Skeletal muscle tissue (tissue), 3 donors: ENCODE measurements at regions not wholly inside any gene's neighbourhood (a gene's known extent, or its start where the extent isn't known, plus 50 kb on each side); places are given as distances from the start of the nearest gene placed in this dataset.

Experiments used
- H3K27ac ChIP-seq: one replicate; pipeline ENCODE4 v1.7.0; 2013; ENCODE audit warnings: mild to moderate bottlenecking, low read depth, low read length, inconsistent platforms
- H3K27me3 ChIP-seq, 3 donors: one replicate each; pipeline ENCODE4 v1.7.0; 2013; ENCODE audit warnings: low read length in 3 of 3; ENCODE audit not compliant: control insufficient read depth in 3 of 3, insufficient read depth in 3 of 3
- H3K36me3 ChIP-seq, 3 donors: one replicate each; pipeline ENCODE4 v1.7.0; 2013; ENCODE audit warnings: low read length in 3 of 3; ENCODE audit not compliant: control insufficient read depth in 3 of 3, insufficient read depth in 3 of 3
- H3K4me1 ChIP-seq, 3 donors: one replicate each; pipeline ENCODE4 v1.7.0; 2013; ENCODE audit warnings: low read length in 3 of 3, mild to moderate bottlenecking in 3 of 3; ENCODE audit not compliant: control insufficient read depth in 3 of 3, insufficient read depth in 3 of 3
- H3K4me3 ChIP-seq, 3 donors: one replicate each; pipeline ENCODE4 v1.7.0; 2013; ENCODE audit warnings: low read length in 3 of 3
- H3K9ac ChIP-seq, 3 donors: one replicate each; pipeline ENCODE4 v1.7.0; 2013; ENCODE audit warnings: low read length in 3 of 3, mild to moderate bottlenecking in 3 of 3, moderate library complexity in 2 of 3, low read depth in 1 of 3
- H3K9me3 ChIP-seq, 3 donors: one replicate each; pipeline ENCODE4 v1.7.0; 2013; ENCODE audit warnings: low read length in 3 of 3; ENCODE audit not compliant: control insufficient read depth in 3 of 3
- donor health status: Osteomylitis.

DNA sequence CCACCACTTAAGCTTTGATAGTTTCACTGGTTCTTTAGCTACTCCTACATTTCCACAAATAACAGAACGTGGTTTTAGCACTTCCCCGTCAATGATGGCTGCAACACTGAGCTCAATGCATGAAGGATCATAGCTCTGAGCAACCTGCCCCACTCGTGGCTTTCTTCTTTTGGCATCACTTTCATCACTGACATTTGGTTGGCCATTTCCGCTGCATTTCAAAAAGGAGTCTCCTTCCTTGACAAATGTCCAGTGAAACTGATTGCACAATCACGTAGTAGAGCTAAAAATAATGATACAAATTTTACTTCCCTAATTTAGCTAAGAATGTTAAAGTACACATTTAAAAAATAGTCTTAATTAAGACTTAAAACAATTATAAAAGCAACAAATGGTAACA is 205.2 kb upstream of the HDAC4 start:
- Histone ChIP-seq H3K9ac (no peak overlapping the region), H3K27me3 (peaks cover 12 to 13% (median 12%) of the 10 kb centered on the region in 3 donors), H3K4me1 (peaks cover 0 to 4% (median 2%) of the 10 kb centered on the region in 3 donors), H3K9me3 (peaks cover 0 to 5% (median 0%) of the 10 kb centered on the region in 3 donors), H3K27ac (no peak overlapping the region), H3K36me3 (no peaks in the 10 kb centered on the region), H3K4me3 (no peak overlapping the region)

DNA sequence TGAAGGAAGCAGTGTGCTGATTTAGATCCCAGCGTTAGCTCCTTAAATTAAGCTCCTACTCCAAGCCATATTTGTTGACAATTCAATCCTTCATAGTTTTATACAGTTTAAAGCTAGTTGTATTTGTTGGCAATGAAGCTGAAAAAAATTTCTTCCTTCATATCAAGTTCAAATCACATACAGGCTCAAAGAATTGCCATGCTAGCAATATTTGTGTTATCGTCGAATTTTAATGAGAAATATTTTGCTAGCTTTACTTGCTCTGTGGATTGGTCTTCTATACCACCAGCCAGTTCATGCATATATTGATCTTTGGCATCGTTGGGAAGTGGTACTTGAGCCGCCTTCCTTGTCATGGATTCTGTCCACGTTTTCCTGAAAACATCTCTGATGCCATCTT is 204.6 kb upstream of the HDAC4 start:
- Histone ChIP-seq H3K9ac (no peak overlapping the region), H3K36me3 (no peaks in the 10 kb centered on the region), H3K27me3 (peaks cover 12 to 13% (median 12%) of the 10 kb centered on the region in 3 donors), H3K4me1 (peaks cover 0 to 4% (median 2%) of the 10 kb centered on the region in 3 donors), H3K9me3 (peaks cover 0 to 5% (median 0%) of the 10 kb centered on the region in 3 donors), H3K4me3 (no peak overlapping the region), H3K27ac (no peak overlapping the region)

DNA sequence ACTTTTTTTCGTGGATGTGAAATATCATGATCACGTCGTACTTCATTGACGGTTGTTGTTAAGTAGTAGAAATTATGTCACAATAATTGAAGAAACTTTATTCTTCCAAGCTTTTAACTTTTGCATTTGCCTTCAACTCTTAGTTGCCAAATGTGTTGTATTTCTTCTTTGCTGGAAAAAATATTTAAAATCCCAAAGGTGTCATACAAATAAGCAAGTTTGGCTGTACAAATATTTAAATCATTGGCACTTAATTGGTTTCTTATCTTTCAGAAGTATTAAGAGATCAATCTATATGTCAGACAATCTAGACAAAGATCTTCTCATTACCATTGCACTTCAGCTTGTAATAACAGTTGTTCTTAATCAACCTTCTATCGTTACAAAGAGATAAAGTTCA is 204.0 kb upstream of the HDAC4 start:
- Histone ChIP-seq H3K36me3 (no peaks in the 10 kb centered on the region), H3K4me3 (no peak overlapping the region), H3K4me1 (peaks cover 0 to 4% (median 2%) of the 10 kb centered on the region in 3 donors), H3K9me3 (peaks cover 0 to 5% (median 0%) of the 10 kb centered on the region in 3 donors), H3K27me3 (peaks cover 12 to 13% (median 12%) of the 10 kb centered on the region in 3 donors), H3K27ac (no peak overlapping the region), H3K9ac (no peak overlapping the region)

DNA sequence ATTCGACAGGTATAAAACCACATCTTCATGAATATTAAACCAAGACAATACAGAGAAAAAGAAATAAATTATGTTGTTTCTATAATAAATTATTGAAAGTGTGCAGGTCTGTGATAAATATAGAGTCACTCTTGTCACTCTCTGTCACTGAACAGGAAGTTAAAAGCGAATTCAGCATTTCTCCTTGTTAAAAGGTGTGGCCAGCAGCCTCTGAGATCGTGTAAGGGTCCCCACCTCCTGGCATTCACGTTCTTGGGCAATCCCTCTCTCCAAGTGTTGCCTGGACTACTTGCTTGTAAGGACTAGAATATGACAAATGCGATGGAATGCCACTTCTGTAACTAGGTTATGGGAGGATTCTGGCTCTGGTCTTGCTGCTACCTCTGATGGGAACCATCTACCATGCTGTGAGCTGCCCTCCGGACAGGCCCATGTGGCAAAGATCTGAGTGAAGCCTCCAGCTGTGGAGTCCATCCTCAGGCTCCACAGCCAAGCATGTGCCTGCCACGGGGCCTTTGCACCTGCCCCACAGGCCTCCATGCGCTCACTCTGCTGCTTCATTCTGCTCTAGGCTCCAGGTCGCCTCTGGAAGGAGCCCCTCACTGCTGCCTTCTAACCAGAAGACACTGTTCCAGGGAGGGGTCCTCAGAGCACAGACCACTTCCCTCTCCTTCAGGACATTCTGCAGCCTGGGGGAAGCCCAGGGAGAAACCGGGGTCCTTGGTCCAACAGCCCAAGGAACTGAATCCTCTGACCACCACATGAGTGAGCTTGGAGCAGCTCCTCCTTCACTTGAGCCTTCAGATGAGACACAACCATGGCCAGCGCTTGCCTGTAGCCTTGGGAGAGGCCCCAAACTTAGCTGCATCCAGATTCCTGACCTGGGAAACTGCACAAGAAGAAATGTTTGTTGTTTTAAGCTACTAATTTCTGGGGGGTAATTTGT is 202.9 kb upstream of the HDAC4 start:
- Histone ChIP-seq H3K9me3 (peaks cover 0 to 5% (median 0%) of the 10 kb centered on the region in 3 donors), H3K4me1 (peaks cover 0 to 4% (median 0%) of the 10 kb centered on the region in 3 donors), H3K4me3 (no peak overlapping the region), H3K9ac (no peak overlapping the region), H3K27me3 (peaks cover 7 to 13% (median 9%) of the 10 kb centered on the region in 3 donors), H3K27ac (no peak overlapping the region), H3K36me3 (no peaks in the 10 kb centered on the region)

DNA sequence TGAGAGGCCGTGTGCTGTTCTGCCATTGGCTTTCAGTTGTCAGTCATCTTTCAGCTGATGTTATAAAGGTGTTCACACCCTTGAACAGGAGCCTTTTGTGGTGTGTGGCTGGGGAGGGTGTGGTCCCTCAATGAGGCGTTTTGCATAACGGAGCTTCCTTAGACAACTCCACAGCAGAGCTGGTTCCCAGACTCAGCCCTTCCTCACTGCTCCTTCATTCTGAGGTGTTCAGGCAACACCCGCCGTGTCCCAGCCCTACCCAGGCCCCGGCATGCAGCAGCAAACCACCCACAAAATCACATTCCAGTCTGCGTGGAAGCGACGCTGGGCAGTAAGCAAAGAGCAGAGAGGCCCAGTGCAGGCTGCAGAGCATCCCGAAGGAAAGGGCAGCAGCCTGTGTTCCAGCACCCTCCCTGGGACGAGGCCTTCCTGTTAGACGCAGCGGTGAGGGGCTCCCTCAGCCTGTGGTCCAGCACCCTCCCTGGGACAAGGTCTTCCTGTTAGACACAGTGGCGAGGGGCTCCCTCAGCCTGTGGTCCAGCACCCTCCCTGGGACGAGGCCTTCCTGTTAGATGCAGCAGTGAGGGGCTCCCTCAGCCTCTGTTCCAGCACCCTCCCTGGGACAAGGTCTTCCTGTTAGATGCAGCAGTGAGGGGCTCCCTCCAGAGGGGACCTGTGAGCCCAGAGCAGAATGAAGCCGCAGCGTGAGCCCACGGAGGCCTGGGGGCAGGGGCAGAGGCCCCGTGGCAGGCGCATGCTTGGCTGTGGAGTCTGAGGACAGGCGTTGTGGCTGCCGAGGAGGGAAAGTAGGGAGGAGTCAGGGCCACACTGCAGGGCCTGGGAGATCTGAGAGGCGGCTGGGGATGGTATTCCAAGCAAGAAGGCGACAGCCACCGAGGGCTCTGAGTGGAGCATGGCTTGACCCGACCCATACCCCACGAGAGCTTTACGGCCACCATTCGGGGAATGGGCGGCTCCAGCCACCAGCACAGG is 201.8 kb upstream of the HDAC4 start:
- H3K27ac ChIP-seq, result no peak overlapping the region
- no peak overlapping the region for H3K9ac ChIP-seq
- H3K4me3 ChIP-seq, result no peak overlapping the region
- no peaks in the 10 kb centered on the region for H3K36me3 ChIP-seq
- H3K27me3 ChIP-seq, result peaks cover 2 to 9% (median 7%) of the 10 kb centered on the region in 3 donors
- peaks cover 0 to under 1% (median 0%) of the 10 kb centered on the region in 3 donors for H3K4me1 ChIP-seq
- peaks cover 0 to 5% (median 0%) of the 10 kb centered on the region in 3 donors for H3K9me3 ChIP-seq

DNA sequence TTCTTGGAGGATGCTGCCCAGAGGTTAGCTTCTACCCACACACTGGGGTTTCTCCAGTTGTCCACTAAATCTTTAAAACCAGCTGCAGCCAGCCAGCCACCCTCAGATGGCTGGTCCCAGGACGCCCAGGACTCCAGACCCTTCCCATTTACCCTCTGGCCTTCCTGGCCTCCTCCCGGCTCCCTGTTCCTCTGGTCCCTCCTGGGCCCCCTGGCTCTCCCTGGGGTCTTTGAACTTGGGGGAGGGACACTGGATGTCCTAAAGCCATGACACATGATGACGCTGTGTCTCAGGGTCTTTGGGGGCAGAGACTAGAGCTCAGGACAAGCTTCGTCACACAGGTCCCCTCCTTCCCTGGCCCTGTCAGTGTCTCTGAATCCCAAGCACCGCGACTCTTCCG is 201.1 kb upstream of the HDAC4 start:
- peaks cover 0 to 11% (median 7%) of the 10 kb centered on the region in 3 donors for H3K27me3 ChIP-seq

DNA sequence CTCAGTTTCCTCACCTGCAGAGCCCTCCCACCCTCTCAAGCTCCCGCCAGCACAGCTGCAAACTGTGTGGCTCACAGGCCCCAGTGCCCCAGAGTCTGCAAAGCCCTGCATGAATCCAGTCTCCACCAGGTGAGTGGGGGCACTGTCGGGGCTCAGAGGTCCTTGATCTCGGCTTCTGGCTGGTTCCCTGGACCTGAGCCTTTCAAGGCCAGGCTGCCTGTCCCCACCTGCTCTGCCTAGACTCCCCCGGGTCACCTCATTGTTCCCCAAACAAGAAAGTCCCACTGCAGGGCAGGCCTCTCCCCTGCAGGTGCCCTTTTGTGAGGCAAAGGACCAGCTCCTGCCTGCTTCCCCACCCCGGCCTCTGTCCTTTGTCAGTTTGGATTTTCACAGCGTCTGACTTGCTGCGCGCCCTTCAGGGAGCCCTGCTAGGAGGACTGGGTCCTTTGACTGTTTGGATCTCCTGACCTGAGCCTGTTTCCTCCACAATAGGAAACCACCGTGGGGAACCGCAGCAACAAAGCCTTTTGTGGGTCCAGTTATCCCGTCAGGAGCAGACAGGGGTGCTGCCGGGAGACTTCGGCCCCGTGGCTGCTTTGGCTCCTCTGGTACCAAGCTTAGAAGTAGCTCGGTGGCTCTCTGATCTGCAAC is 200.5 kb upstream of the HDAC4 start:
- H3K4me3 ChIP-seq, result no peak overlapping the region
- H3K27ac ChIP-seq, result no peak overlapping the region
- no peaks in the 10 kb centered on the region for H3K4me1 ChIP-seq
- H3K27me3 ChIP-seq, result peaks cover 0 to 11% (median 7%) of the 10 kb centered on the region in 3 donors
- H3K9ac ChIP-seq, result no peak overlapping the region
- H3K36me3 ChIP-seq, result no peaks in the 10 kb centered on the region
- peaks cover 0 to 5% (median 0%) of the 10 kb centered on the region in 3 donors for H3K9me3 ChIP-seq

More for the DNA sequence above, 201.1 kb upstream of the HDAC4 start:
- H3K36me3 ChIP-seq, result no peaks in the 10 kb centered on the region
- no peaks in the 10 kb centered on the region for H3K4me1 ChIP-seq
- H3K27ac ChIP-seq, result no peak overlapping the region
- no peak overlapping the region for H3K9ac ChIP-seq
- H3K4me3 ChIP-seq, result no peak overlapping the region
- peaks cover 0 to 5% (median 0%) of the 10 kb centered on the region in 3 donors for H3K9me3 ChIP-seq

DNA sequence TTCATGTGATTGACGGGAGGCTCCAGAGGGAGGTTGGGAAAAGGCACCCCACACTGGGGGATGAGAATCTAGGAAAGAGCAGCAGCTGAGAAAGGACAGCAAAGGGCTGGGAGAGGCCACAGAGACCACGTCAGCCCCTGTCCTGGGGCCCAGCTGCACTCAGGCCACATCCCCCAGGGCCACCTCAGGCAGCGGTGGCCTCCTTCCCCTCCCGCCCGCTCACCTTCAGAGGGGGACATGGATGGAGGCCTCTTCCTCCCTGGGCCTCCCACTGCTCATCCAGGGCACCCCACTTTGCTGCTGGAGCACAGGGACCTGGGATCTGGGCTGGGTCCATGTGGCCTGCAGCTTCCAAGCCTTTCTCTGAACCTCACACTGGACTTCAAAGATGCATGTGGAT is 199.8 kb upstream of the HDAC4 start:
- Histone ChIP-seq H3K27ac (no peak overlapping the region), H3K4me1 (no peaks in the 10 kb centered on the region), H3K9ac (no peak overlapping the region), H3K27me3 (peaks cover 0 to 8% (median 7%) of the 10 kb centered on the region in 3 donors), H3K4me3 (no peak overlapping the region), H3K9me3 (peaks cover 0 to 5% (median 0%) of the 10 kb centered on the region in 3 donors), H3K36me3 (no peaks in the 10 kb centered on the region)

DNA sequence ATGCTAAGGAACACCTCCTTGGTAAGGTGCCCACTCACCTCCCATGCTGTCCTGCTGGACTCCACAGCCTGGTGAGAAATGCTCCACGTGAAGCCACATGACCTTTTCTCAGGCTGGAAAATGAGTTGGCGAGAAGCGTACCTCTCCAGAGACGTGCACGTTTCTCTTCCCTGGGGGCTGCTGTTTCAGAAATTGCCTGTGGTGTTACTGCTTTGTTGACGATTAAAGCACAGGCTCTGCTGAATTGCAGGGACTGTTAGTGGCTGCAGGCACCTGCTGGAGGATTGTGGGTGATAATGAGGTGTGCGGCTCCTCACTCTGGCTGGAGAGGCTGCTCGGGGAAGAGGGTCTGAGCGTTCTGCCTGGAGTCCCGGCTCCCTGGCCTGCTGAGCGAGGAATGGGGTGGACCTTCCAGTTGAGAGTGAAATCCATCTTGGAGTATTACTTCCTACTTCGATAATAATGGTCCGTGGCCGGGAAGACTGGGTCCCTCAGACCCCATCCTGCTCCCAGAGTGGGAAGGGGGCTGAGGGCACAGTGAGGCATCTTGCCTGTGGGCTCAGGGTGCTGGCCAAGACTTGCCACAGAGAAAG is 199.3 kb upstream of the HDAC4 start:
- Histone ChIP-seq H3K27me3 (peaks cover 0 to 8% (median 7%) of the 10 kb centered on the region in 3 donors), H3K36me3 (no peaks in the 10 kb centered on the region), H3K4me1 (no peaks in the 10 kb centered on the region), H3K4me3 (no peak overlapping the region), H3K9me3 (peaks cover 0 to 5% (median 0%) of the 10 kb centered on the region in 3 donors), H3K27ac (no peak overlapping the region), H3K9ac (no peak overlapping the region)
